Neural progenitor cell (in vitro differentiated cells): ENCODE measurements at regions not wholly inside any gene's neighbourhood (a gene's known extent, or its start where the extent isn't known, plus 50 kb on each side); places are given as distances from the start of the nearest gene placed in this dataset.

Experiments used
- CTCF ChIP-seq: fragments of 200-600 bp; sonication (generic); IDR thresholded peaks from 2 replicates; pipeline ENCODE4 v1.5.1; 2017; ENCODE audit warnings: antibody characterized with exemption, mild to moderate bottlenecking
- EZH2 ChIP-seq: fragments of 200-600 bp; sonication (generic); IDR thresholded peaks from 2 replicates; pipeline ENCODE4 v1.6.1; 2017; ENCODE audit warnings: antibody characterized with exemption, mild to moderate bottlenecking, moderate library complexity

GRCh38 chr2:65914244-65914786 lies 481.9 kb upstream of the SPRED2 start:
- TF ChIP-seq CTCF = no peak
- no peak for TF ChIP-seq EZH2
